Fibroblast of mammary gland (primary cell): ENCODE measurements at regions not wholly inside any gene's neighbourhood (a gene's known extent, or its start where the extent isn't known, plus 50 kb on each side); places are given as distances from the start of the nearest gene placed in this dataset.
A peak's percentile ranks its signal among the peaks of the same experiment; 100 is the strongest.
"Not testable (repeated sequence)": the region's sequence is repeated elsewhere in the genome, so short reads cannot be mapped to it uniquely, and the experiment has no call there.

ENCODE experiments used
- DNase-seq: peaks from one replicate; pipeline ENCODE4 v3.0.0-alpha.2; 2010; ENCODE audit warnings: low read depth
- H3K4me3 ChIP-seq: 2 replicates; pipeline ENCODE4 v1.5.1; 2011; ENCODE audit warnings: low read depth, mild to moderate bottlenecking, low read length, moderate library complexity; ENCODE audit not compliant: control insufficient read depth
- CTCF ChIP-seq: conservative IDR thresholded peaks from 2 replicates; pipeline ENCODE4 v1.5.1; 2011; ENCODE audit warnings: low read depth, low read length, inconsistent platforms; ENCODE audit not compliant: control insufficient read depth, insufficient read depth

- H3K4me3 ChIP-seq, result no peak overlapping the region
- TF ChIP-seq CTCF, result no peak
- peak; percentile 2 for DNase-seq
Measured at GRCh38 chr7:85286446-85286845, 99.6 kb upstream of the SEMA3D start.

- DNase-seq, result no peak
Measured at GRCh38 chr7:85285527-85285926, 98.7 kb upstream of the SEMA3D start.

GRCh38 chr7:85275204-85275603, 88.3 kb upstream of the SEMA3D start:
- no peak for TF ChIP-seq CTCF
- DNase-seq, result no peak
- H3K4me3 ChIP-seq, result no peak overlapping the region

More at GRCh38 chr7:85285527-85285926, 98.7 kb upstream of the SEMA3D start:
- no peak overlapping the region for H3K4me3 ChIP-seq
- no peak for TF ChIP-seq CTCF

GRCh38 chr7:85274454-85274853, 87.6 kb upstream of the SEMA3D start:
- no peak for TF ChIP-seq CTCF
- H3K4me3 ChIP-seq, result no peak overlapping the region
- no peak for DNase-seq

GRCh38 chr7:85262891-85263290, 76.0 kb upstream of the SEMA3D start:
- no peak for TF ChIP-seq CTCF
- H3K4me3 ChIP-seq, result no peak overlapping the region

GRCh38 chr7:85261336-85261735, 74.5 kb upstream of the SEMA3D start:
- TF ChIP-seq CTCF, result no peak
- peak; percentile 42 for DNase-seq
- H3K4me3 ChIP-seq, result no peak overlapping the region

More at GRCh38 chr7:85262891-85263290, 76.0 kb upstream of the SEMA3D start:
- no peak for DNase-seq

GRCh38 chr7:85249787-85250186, 62.9 kb upstream of the SEMA3D start:
- not testable (repeated sequence) for H3K4me3 ChIP-seq

More at GRCh38 chr7:85249787-85250186, 62.9 kb upstream of the SEMA3D start:
- not testable (repeated sequence) for DNase-seq
